ENCODE measurements at regions not wholly inside any gene's neighbourhood (a gene's known extent, or its start where the extent isn't known, plus 50 kb on each side); places are given as distances from the start of the nearest gene placed in this dataset.

DNA sequence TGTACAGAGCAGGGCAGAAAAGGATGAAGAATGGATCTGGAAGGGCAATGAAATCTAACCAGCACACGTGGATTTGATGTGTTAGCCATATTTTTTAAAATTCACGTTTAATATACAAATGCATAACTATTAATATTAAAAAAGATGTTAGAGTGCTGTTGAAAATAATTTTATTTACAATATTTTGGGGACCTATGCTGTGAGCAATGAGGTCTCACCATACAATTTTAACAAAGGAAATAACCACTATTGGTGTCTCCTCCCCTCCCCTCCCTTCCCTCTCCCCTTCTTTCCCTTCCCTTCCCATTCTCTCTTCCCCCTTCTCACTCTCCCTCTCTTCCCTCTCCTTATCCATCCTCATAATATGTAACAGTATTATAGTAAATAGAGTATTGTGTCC, 64.2 kb upstream of the GPR139 start:
- TF ChIP-seq, protein P1, sequence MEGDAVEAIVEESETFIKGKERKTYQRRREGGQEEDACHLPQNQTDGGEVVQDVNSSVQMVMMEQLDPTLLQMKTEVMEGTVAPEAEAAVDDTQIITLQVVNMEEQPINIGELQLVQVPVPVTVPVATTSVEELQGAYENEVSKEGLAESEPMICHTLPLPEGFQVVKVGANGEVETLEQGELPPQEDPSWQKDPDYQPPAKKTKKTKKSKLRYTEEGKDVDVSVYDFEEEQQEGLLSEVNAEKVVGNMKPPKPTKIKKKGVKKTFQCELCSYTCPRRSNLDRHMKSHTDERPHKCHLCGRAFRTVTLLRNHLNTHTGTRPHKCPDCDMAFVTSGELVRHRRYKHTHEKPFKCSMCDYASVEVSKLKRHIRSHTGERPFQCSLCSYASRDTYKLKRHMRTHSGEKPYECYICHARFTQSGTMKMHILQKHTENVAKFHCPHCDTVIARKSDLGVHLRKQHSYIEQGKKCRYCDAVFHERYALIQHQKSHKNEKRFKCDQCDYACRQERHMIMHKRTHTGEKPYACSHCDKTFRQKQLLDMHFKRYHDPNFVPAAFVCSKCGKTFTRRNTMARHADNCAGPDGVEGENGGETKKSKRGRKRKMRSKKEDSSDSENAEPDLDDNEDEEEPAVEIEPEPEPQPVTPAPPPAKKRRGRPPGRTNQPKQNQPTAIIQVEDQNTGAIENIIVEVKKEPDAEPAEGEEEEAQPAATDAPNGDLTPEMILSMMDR (IDR thresholded peaks at IDR 0.05; ENCODE audit: poor library complexity), result no peak
- TF ChIP-seq EZH2 (IDR thresholded peaks at IDR 0.05; ENCODE audit: borderline replicate concordance) (no peak), EZH2phosphoT487 (IDR thresholded peaks at IDR 0.05; ENCODE audit: low read depth, severe bottlenecking, unreplicated experiment) (no peak)

Measured in hepatocyte (in vitro differentiated cells).